BJ (cell line): ENCODE measurements at regions not wholly inside any gene's neighbourhood (a gene's known extent, or its start where the extent isn't known, plus 50 kb on each side); places are given as distances from the start of the nearest gene placed in this dataset.
"Not testable (repeated sequence)": the region's sequence is repeated elsewhere in the genome, so short reads cannot be mapped to it uniquely, and the experiment has no call there.

Experiments
- CTCF ChIA-PET: fragments of 350-600 bp; formaldehyde crosslinking; extraction: SDS; loops from one replicate; lab custom pipeline; 2021; ENCODE audit warnings: antibody characterized with exemption, inconsistent platforms; lab: Yijun Ruan, JAX
- POLR2A ChIA-PET: fragments of 300-600 bp; sonication (Branson Sonifier 250); formaldehyde crosslinking; extraction: SDS; loops from one replicate; lab custom pipeline; 2021; ENCODE audit warnings: antibody characterized with exemption; lab: Charles Lee
- DNase-seq: peaks from one replicate; pipeline ENCODE4 v3.0.0-alpha.2; 2011; ENCODE audit warnings: low read depth
- H3K27me3 ChIP-seq: 2 replicates; pipeline ENCODE4 v1.6.0; 2011; ENCODE audit warnings: low read length; ENCODE audit not compliant: control insufficient read depth, insufficient read depth
- H3K36me3 ChIP-seq: 2 replicates; pipeline ENCODE4 v1.5.1; 2011; ENCODE audit warnings: low read length; ENCODE audit not compliant: control insufficient read depth, insufficient read depth
- H3K4me3 ChIP-seq: 2 replicates; pipeline ENCODE4 v1.5.1; 2011; ENCODE audit warnings: low read depth, mild to moderate bottlenecking, control low read depth, low read length
- CTCF ChIP-seq: IDR thresholded peaks from 2 replicates; pipeline ENCODE4 v1.5.1; 2011; ENCODE audit warnings: low read depth, mild to moderate bottlenecking, control low read depth, inconsistent platforms, low read length, moderate library complexity; ENCODE audit not compliant: insufficient read depth

GRCh38 chr18:66046032-66046602, 295.3 kb downstream of the CDH7 start:
- no peak for TF ChIP-seq CTCF
- H3K4me3 ChIP-seq = no peak overlapping the region
- no peaks in the 10 kb centered on the region for H3K27me3 ChIP-seq
- no peak for DNase-seq
- ChIA-PET POLR2A (no interaction called here), CTCF (no interaction called here)
- H3K36me3 ChIP-seq = no peaks in the 10 kb centered on the region

GRCh38 chr18:66043009-66043408, 292.2 kb downstream of the CDH7 start:
- DNase-seq = no peak
- Histone ChIP-seq H3K27me3 (no peaks in the 10 kb centered on the region), H3K36me3 (no peaks in the 10 kb centered on the region), H3K4me3 (no peak overlapping the region)
- ChIA-PET POLR2A (no interaction called here), CTCF (no interaction called here)
- no peak for TF ChIP-seq CTCF

GRCh38 chr18:66013969-66014368, 263.2 kb downstream of the CDH7 start:
- no peak for DNase-seq
- no peak for TF ChIP-seq CTCF
- no peaks in the 10 kb centered on the region for H3K36me3 ChIP-seq
- no peak overlapping the region for H3K4me3 ChIP-seq
- CTCF ChIA-PET = no interaction called here
- H3K27me3 ChIP-seq = no peaks in the 10 kb centered on the region
- POLR2A ChIA-PET = no interaction called here

- Histone ChIP-seq H3K4me3 (no peak overlapping the region), H3K27me3 (no peaks in the 10 kb centered on the region), H3K36me3 (no peaks in the 10 kb centered on the region)
- POLR2A ChIA-PET = no interaction called here
- TF ChIP-seq CTCF = no peak
- CTCF ChIA-PET = no interaction called here
- no peak for DNase-seq
These were observed 261.1 kb downstream of the CDH7 start for GRCh38 chr18:66011916-66012315.

- no peak for DNase-seq
- TF ChIP-seq CTCF = no peak
- no peak overlapping the region for H3K4me3 ChIP-seq
- no peaks in the 10 kb centered on the region for H3K27me3 ChIP-seq
- H3K36me3 ChIP-seq = no peaks in the 10 kb centered on the region
- POLR2A ChIA-PET = no interaction called here
- CTCF ChIA-PET = no interaction called here
These were observed 255.2 kb downstream of the CDH7 start for GRCh38 chr18:66005831-66006588.

- POLR2A ChIA-PET, H3K36me3 ChIP-seq, H3K27me3 ChIP-seq, DNase-seq, CTCF ChIA-PET, H3K4me3 ChIP-seq: not testable (repeated sequence)
These were observed 248.3 kb downstream of the CDH7 start for GRCh38 chr18:65998971-65999700.
